Stromal cell of bone marrow (primary cell): ENCODE measurements at regions not wholly inside any gene's neighbourhood (a gene's known extent, or its start where the extent isn't known, plus 50 kb on each side); places are given as distances from the start of the nearest gene placed in this dataset.
A peak's percentile ranks its signal among the peaks of the same experiment; 100 is the strongest.

Experiments
- DNase-seq: peaks from one replicate; pipeline ENCODE4 v3.0.0-alpha.2; 2012; ENCODE audit warnings: low read depth

DNA sequence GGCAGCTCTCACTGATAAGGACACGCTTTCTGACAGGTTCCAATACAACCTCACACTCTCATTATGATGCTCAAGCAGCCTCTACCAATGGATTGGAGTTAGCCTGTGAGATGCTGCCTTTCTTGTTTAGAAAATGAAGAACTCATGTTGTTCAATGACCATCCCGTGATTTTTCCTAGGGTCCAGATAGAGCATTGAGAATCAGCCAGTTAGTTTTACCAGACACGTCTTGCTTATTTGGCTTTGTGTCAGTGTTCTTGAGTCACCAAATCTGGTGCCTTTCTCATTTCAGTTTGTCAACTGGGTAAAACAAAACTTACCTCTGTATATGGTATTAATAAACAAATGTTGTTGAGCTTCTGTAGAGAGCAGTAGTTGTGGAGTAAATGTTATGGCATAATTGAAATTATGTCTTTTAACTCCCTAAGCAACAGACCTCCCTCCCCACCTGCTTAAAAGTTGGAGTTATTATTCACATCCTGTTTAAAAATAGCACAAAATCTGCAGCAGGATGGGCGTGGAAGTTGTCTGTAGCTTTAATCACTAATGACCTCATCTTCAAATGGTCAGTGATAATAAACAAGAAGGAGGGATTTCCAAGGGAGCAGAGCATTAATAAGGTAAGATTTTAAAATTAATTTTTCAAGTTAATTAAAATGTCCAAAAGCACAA lies 167.3 kb downstream of the HRH4 start:
- no peak for DNase-seq

DNA sequence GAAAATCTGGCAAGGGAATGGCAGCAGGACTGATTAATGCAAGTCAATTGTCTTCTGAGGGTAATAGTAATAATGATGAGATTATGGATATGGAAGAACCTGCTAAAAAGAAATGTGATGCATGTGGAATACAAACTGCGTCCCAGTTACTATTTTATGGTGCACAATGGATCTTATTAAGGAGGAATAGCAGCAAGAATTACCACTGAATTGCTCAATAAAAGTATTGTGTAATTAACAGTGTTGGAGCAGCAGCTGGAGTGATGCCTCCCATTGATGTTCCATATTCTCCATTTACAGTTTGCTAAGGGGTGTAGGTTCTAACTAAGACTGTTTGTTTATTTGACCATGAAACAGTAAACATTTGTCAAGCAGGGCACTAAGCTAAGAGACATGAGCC lies 167.9 kb downstream of the HRH4 start:
- no peak for DNase-seq

DNA sequence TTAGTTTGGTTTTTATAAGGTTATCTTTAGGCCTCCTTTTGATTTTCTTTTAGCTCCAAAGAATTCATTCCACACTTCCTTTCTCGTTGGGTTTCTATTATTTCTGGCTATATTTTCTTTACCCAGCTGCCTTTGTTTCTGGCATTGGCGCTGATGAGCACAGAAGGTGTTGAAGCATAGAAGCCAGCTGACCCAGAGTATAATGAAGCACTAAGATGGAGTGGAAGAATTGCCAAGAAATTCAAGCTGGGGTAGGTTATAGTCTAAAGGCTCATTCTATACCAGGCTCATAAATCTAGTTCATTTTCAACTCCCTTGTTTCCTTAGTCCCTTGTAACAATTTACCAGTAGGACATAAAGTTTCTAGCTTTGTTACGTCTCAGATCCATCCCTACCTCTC lies 169.5 kb downstream of the HRH4 start:
- DNase-seq, result no peak

DNA sequence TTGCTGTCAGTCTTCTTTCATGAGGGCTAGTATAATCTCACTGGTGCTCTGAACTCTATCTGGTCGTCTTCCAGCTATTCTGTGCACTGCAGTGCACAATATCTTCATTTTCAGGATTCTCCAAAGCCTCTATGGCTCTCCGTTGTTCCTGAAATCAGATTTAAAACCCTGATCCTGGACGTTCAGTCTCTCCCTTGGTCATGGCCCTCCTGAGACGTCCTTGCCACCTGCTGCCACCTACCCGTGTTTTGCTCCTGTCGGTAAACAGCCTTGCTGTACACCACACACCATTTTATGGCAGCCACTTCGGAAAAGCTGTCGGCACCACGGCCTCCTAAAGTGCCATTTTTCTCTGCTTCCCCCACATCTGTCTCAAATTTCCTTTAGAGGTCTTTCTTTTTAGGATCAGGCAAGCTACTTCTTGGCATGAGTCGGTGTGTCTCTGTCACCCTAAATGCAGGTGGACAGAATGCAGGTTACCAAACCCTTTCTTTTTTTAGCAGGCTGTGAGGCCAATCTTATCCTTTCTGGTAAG lies 170.0 kb downstream of the HRH4 start:
- no peak for DNase-seq

DNA sequence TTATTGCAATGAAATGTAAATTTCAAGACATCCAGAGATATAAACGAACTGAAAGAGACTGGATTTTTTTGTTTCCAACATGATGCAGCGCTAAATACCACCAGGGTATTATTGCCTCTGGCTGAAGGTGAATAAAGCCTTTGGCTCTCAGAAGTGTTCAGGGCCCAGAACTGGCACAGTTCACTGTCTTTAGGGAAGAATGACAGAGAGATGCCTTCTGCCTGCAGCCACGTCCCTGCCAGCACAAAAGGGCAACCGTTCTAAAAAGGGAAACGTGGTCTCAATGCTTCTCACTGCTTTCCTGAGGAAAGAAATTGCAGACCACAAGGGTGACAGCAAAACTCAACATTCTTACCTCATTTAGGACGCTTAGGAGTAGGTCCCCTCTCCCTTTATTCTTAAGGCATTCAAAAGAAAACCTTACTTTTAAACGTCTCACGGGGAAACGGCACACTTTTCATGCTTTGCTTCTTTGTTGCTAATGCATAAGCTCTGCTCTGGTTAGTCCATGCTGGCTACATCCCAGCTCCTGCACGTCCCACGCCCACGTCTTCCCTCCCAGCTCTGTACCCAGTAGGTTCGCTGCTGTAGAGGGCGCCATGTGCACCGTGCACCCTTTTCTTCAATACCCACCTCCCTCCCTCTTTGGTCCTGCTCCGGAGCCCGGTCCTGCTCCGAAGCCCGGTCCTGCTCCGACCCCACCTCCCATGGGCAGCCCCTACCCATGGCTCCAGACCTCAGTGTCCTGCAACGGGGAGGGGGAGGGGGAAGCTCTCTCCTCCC lies 171.0 kb downstream of the HRH4 start:
- no peak for DNase-seq

DNA sequence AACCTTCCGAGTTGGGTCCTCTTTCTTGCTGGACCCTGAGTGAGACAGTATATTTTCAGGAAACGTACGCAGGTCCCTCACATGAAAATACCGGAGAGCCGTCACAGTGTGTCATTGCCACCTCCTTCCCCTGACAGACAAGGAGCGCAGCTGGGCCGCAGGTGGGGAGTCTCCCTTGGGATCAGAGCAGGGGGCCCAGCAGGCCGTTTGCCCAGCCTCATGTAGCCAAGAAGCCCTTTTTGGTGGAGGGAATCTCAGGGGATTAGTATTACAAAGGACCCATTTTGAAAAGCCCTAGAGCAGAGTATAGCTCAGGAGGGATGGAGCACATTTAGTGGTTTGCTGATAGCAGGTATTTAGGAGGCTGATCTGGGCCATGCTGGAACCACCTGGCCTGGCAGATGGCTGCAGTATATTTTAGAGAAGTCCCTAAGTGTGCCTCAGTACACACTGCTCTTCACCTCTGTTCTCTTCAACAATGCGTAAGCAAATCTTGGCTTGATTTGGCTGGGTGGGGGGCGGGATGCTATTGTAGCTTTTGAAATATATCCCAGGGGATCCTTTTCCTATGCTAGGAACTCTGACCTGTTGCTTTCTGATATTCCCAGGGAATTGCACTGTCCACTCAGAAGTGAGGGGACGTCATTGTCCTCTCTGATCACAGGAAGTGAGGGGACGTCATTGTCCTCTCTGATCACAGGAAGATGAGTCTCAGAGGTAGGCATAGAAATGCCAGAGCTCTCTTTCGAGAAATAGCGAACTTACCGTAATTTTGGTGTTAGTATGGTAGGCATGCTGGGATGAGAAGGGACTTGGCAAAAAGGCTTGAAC lies 171.9 kb downstream of the HRH4 start:
- DNase-seq, result no peak

DNA sequence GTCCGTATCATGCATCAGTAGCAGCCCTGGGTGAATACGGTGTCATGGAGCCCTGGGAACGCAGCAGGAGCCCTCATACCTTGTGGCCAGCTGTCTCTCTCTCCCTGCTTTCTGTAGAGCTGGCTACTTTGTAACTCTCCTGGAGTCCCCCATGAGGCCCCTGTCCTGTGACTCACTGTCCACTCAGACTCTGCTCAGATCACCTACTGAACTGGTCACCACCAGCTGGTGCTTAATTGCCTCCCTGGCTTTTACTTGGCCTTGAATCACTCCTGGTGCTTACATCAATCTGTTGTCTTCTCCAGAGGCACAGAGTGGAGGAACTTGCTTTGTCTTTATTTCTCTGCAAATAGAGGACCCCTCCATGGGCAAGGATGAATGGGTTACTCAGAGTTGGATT lies 172.7 kb downstream of the HRH4 start:
- no peak for DNase-seq

DNA sequence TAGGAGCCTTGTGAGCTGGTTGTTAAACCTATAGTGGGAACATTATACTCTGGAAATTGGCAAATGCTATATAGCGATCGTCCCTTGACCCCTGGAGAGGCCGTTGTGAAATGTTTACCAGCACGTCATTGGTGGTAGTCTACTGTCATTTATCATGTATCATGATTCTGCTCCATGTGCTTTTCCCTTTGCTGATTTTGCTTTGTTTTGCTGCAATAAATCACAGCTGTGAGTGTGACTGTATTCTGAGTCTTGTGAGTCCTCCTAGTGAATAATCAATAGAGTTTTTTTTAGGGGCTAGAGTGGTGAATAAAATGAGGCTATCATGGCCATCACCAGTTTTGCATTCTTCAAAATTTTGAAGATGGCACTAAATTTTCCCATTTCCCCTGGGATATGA lies 189.1 kb downstream of the HRH4 start:
- no peak for DNase-seq

DNA sequence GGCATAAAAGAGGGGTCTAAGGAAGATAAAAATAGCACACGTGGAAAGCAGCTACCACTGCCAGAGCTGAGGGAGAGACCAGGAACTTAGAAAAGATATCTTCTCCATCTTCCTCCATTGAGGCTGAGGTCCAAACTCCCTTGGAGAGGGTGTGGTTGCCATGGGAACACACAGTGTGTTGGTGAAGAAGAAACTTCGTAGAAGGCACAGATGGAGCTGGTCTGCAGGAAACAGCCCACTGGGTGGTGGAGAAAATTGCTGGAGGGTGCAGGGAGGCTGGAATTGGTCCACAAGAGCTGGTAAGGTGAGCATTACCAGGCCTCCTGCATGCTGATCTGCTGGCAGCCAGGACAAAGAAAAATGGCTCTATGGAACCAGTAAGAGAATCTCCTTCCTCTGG lies 191.0 kb downstream of the HRH4 start:
- DNase-seq, result no peak

DNA sequence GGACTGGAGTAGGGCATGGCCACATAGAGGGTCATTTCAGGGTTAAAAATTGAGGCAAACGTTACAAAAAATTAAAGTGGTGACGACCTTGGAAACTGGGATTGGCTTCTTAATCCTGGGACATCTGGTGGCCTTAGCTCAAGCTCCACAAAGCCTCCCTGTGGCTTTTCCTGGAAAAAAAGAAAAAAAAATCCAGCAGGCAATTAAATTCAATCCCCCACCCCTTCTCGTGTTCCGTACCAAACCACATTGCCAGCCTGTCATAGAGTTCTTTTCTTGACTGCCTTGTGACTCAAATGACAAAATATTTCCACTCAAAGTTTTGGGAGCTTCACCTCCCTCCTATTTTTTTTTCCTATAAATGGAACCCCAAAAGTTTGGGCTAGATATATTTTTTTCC lies 195.6 kb downstream of the HRH4 start:
- DNase-seq, result no peak

DNA sequence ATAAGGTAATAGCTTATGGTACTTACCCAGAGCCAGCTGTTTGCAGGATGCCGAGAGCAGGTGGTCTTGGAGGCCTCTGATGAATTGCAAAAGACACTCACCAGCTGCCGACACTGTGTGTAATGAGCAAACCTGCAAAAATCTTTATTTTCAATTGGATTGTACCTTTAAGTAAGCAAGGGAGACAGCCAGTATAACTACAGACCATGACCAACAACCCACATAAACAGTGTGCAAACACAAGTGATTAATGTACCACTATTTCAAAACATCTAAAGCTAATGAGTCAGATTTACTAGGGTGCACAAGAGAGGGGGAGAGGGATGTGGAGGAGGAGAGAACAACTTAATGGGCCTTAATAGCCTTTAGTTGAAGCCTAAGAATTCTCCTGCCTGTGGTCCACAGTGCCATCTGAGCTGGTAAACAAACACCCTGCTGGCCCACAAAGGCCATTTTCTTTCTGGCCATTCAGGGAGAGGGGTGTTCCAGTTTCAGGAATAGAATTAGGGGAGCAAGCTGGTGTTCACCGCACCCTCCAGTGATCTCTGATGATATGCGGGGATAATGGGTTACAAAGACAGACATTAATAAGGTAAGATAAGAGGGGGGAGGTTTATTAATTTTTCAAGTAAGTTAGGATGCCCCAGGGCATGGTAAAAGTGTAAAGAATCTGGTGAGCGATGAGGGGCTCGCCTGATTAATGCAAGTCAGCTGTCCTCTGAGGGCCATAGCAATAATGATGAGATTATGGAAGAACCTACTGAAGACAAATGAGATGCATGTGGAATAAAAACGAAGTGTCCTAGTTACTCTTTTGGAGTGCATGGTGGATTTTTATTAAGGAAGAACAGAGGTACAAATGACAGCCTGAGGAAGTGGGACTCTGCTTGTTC lies 196.4 kb downstream of the HRH4 start:
- DNase-seq, result peak; percentile 18

DNA sequence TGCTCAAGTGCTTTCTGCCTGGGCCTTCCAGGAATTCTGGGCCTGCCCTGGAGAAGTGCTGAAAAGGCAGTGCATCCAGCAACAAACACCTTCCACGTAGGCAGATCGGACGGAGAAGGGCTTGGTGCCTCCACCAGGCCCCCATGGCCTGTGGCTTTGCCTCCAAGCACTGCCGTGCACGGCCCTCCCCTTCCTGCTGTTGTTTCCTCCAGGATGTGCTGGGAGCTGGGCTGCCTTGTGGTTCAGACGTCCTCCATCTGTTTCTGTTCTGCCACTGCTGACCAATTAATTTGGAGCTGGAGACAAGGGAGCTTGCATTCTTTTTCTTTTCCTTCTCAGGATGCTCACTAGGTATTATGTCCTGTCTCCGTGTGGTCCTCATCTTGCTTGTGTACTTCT lies 197.0 kb downstream of the HRH4 start:
- DNase-seq, result no peak

DNA sequence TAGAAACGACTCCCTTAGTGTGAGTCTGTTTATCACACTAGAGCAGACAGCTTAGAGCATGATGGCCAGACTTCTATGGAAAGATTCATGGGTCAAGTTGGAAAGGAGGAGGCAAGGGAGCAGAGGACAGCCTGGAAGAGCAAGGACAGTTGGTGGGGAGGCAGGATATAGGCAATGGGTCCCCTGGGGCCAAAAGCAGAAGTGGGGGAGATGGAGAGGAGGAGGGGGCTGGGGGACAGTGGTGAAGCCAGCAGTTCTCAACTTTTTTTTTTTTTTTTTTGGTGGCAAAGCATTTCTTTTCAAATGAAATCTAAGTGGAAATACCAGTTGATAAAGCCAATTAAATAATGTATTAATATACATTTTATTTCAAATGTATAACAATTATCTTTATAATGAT lies 197.9 kb downstream of the HRH4 start:
- no peak for DNase-seq

DNA sequence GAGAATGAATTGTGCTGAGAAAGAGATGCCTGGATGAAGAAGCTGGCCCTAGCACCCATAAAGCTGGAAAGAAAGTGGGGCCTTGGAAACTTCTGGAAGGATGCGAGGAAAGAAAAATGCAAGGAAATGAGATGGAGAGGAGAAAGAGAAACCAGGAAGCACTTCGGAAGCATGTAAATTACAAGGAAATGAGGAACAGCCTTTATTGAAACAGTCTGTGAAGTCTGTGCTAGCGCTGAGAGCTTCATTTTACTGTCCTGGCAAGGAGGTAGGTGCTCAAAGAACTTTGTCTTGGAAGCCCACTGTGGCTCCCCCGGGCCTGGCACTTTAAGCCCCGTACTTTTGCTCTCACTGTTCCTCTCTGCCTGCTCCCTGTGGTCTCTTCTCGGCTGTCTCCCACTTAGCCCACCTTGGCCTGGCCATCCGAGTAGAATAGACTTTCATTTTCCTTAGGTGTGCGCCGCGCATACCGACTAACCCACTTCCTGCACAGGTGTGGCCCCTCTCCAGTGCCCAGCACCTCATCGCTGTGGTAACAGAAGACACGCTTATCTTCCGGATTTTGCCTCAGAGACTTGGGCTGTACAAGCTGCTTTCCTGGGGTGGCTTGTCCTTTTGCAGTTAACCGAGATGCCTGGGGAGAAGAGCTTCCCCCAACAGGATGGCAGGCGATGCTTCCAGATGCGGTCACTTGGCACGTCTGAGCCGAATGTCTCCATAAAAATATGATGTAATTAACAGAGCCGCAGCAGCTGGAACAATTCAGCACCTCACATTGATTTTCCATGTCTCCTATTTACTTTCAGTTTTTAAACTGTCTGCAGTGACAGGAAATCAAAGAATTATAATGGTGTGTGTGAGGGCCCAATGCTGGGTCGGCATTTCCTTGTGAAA lies 199.6 kb downstream of the HRH4 start:
- peak; percentile 7 for DNase-seq

DNA sequence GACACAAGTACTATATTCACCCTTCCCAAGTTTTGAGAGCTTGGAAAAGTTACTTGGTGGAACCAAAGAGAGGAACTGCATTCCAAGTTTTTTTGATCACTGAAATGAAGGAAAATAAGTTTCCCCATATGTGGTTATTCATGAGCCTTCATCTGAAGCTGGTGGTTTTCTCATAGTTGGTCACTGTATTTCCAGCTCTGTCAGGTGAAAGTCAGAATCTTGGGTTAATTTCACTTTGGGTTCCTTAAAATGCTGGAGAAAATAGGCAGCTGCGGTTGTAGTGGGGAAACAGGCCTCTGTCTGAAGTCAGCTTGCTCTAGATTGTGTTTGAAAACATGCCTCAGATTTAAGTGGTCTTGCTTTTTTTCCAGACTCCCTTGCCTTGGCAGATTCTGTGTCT lies 200.5 kb downstream of the HRH4 start:
- no peak for DNase-seq

DNA sequence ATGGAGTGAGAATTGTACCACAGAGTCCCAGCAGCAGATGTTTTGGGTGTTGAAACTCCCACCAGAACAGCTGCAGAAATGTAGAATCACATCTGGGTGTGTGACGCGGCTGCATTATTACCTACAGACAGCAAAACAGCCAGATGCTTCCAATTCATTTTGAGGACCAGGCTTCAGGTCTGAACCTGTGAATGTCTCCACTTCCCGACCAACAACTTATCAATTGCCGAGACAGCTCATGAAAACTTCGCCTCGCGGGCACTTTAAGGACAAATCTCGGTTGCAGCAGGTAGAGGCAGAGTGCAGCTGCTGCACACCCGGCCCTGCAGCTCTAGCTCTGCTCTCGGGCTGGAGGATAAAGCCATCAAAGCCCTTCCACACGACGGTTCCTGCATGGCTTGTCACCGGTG lies 202.0 kb downstream of the HRH4 start:
- DNase-seq, result no peak

DNA sequence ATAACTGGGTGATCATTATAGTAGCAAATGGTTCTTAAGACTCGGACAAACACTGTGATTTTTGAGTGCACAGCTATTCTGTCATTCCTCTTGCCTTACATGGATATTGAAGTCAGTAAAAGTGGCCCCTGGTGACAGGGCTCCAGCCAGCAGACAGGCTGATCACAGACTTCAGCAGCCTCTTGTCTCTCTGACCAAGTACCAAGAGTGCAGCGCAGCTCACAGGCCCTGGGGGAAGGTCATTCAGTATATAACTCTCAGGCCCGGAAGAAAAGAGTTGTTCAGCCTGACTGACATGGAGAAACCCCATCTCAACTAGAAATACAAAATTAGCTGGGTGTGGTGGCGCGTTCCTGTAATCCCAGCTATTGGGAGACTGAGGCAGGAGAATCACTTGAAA lies 202.6 kb downstream of the HRH4 start:
- no peak for DNase-seq

DNA sequence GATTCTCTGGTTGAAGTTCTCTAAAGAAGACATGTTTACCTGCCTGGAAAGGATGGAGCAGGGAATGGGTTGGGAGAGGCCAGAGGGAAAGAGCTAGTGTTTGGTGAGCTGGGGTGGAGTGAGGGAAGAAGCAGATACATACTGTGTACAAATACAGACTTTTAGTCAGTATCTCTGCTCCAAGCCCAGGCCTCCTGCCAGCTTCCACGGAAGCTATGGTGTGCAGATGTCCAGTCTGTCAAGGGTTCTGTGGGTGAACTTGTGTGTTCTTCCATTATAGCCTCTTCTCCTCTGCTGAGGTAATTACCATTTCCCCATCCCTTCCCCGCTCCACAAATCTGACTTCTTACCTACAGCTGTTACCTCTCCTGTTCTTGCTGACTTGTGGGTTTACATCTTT lies 208.6 kb downstream of the HRH4 start:
- DNase-seq, result no peak

DNA sequence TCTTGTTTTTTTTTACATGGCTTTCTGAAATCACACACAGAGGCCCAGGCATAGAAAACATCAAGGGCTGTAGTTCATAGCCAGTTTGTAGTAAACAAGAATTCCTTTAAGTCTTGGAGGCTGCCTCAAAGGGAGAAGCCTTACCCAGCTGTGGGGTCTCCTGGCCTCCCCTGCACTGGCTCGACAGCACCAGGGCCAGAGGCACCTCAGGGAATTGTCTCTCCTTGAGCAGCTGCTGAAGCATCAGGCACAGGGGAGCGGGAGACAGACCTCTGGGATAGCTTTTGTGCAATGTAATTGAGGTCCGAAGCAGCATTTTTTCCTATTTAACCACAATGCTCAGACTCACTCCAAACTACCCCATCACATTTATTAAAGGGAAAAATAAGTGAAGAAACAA lies 209.1 kb downstream of the HRH4 start:
- DNase-seq, result no peak

DNA sequence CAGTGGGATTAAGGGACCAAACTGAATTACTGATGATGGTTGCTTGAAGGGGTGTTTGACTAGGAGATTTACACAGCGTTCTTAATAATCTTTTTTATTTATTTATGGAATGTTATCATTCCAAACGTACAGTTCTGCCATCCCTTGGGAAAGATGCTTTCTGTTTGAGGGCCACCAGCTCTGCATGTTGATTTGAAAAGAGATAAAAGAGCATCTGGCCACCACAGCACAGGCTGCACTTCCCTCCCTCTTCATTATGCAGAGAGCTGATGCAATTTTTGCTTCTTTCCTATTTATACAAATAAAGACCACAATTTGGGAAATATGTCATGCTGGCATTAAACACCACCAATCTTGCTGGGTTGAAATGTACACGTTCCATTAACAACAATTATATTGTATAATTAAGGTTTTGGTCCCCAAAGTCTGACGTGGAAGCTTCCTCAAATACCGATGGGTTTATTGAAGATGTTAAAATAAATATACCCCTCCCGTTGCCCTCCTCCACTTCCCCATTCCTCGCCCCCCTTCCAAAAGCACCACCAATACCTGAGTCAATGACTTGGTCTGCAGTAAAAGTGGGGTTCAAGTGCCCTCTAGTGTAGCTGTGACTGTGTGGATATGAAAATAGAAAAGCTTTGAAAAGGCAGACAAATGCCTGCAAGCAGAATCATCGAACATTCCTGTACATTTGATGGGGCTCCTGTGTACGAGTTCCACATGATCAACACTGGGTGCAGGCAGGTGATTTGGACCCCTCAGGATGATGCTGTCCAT lies 211.9 kb downstream of the HRH4 start:
- DNase-seq, result no peak
